ENCODE measurements at regions not wholly inside any gene's neighbourhood (a gene's known extent, or its start where the extent isn't known, plus 50 kb on each side); places are given as distances from the start of the nearest gene placed in this dataset.

DNA sequence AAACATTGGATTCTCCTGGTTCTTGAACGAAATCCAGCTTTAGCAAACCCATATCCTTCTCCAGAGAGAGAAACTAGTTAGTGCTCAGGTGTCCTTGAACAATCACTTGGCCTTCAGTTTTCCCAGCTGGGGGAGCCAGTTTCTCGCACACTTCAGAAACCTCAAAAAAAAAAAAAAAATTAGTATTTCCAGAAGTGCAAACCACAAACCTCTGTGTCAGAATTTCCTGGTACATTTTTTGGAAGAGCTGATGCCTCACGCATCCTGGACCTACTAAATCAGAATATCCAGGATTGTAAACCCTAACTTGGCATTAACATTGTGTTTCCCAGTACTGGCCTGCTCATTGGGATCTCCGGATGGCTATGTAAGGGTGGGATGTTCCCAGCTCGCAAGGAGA lies 143.4 kb upstream of the EGR2 start:
- H3K27me3 ChIP-seq (ENCODE audit: low read depth), result no peaks in the 10 kb centered on the region
- H3K27ac ChIP-seq, result no peak overlapping the region
- H3K9me3 ChIP-seq, result no peaks in the 10 kb centered on the region
- no peaks in the 10 kb centered on the region for H3K36me3 ChIP-seq
- intact Hi-C loops (cut with DNase I), result no loop called here
- no peak for ATAC-seq
- DNase-seq, result no peak
- TF ChIP-seq, protein P1, sequence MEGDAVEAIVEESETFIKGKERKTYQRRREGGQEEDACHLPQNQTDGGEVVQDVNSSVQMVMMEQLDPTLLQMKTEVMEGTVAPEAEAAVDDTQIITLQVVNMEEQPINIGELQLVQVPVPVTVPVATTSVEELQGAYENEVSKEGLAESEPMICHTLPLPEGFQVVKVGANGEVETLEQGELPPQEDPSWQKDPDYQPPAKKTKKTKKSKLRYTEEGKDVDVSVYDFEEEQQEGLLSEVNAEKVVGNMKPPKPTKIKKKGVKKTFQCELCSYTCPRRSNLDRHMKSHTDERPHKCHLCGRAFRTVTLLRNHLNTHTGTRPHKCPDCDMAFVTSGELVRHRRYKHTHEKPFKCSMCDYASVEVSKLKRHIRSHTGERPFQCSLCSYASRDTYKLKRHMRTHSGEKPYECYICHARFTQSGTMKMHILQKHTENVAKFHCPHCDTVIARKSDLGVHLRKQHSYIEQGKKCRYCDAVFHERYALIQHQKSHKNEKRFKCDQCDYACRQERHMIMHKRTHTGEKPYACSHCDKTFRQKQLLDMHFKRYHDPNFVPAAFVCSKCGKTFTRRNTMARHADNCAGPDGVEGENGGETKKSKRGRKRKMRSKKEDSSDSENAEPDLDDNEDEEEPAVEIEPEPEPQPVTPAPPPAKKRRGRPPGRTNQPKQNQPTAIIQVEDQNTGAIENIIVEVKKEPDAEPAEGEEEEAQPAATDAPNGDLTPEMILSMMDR (IDR thresholded peaks at IDR 0.05), result no peak
- no peaks in the 10 kb centered on the region for H3K4me1 ChIP-seq
- H3K4me3 ChIP-seq, result no peak overlapping the region

DNA sequence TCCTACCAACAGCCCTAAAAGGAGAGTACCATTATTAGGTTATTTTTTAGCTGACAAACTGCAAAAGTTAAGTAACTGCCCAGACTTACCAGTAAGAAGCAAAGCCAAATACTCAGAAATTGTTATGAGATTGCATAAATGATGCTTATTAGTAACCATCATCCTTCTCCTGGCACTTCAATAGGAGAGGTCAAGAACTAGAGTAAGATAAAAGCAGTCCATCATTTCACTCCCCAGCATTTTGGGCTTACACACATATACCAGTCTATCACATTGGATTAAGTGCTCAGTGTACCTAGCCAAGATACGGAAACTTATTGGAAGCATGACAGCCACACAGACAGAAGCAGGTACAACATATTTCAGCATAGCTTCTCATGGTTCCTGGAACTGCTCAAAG lies 142.8 kb upstream of the EGR2 start:
- DNase-seq (no peak), ATAC-seq (no peak)
- TF ChIP-seq, protein P1 (IDR thresholded peaks at IDR 0.05), result no peak
- no peak overlapping the region for H3K4me3 ChIP-seq
- H3K27ac ChIP-seq, result no peak overlapping the region
- H3K27me3 ChIP-seq (ENCODE audit: low read depth), result no peaks in the 10 kb centered on the region
- no peaks in the 10 kb centered on the region for H3K4me1 ChIP-seq
- H3K36me3 ChIP-seq, result no peaks in the 10 kb centered on the region
- intact Hi-C loops (cut with DNase I), result no loop called here
- H3K9me3 ChIP-seq, result no peaks in the 10 kb centered on the region

DNA sequence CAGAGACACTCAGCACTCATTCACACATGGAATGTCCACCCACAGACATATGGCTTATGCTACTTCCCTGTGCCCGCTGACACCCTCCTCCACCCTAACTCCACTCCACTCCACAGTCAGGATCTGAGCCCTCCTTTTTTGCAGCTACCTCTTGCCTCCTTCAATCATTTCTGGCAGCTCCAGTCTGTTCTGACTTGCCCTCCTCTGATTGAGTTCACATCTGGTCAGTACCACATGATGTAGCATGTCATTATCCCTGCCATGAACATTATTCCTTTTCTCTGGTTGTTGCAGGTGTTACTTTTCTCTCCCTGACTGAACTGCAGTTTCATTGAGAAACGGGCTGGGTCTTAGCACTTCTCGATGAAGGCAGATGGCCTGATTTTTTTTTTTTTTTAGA lies 130.1 kb upstream of the EGR2 start:
- no peak for ATAC-seq

DNA sequence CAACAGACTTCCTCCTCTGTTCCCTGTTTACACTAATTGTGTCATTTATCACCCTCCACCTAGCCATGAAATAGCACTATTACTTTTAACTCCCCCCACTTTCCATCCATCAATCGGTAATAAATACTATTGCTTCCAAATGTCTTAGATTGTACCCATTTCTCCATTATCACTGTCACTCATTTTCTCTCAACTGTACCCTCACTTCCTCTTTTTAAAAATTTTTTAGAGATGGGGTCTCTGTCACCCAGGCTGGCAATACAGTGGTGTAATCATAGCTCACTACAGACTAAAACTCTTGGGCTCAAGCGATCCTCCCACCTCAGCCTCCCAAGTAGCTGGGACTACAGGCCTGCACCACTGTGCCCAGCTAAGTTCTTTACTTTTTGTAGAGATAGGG lies 123.5 kb upstream of the EGR2 start:
- Histone ChIP-seq H3K27ac (no peak overlapping the region), H3K36me3 (no peaks in the 10 kb centered on the region), H3K27me3 (ENCODE audit: low read depth) (no peaks in the 10 kb centered on the region), H3K4me1 (no peaks in the 10 kb centered on the region), H3K4me3 (no peak overlapping the region), H3K9me3 (no peaks in the 10 kb centered on the region)
- no peak for DNase-seq
- intact Hi-C loops (cut with DNase I), result no loop called here
- ATAC-seq, result no peak
- TF ChIP-seq, protein P1 (IDR thresholded peaks at IDR 0.05), result no peak

More for the DNA sequence above, 130.1 kb upstream of the EGR2 start:
- TF ChIP-seq, protein P1 (IDR thresholded peaks at IDR 0.05), result no peak
- Histone ChIP-seq H3K9me3 (no peaks in the 10 kb centered on the region), H3K27ac (no peak overlapping the region), H3K4me1 (no peaks in the 10 kb centered on the region), H3K36me3 (no peaks in the 10 kb centered on the region), H3K27me3 (ENCODE audit: low read depth) (no peaks in the 10 kb centered on the region), H3K4me3 (no peak overlapping the region)
- intact Hi-C loops (cut with DNase I), result no loop called here
- DNase-seq, result no peak

DNA sequence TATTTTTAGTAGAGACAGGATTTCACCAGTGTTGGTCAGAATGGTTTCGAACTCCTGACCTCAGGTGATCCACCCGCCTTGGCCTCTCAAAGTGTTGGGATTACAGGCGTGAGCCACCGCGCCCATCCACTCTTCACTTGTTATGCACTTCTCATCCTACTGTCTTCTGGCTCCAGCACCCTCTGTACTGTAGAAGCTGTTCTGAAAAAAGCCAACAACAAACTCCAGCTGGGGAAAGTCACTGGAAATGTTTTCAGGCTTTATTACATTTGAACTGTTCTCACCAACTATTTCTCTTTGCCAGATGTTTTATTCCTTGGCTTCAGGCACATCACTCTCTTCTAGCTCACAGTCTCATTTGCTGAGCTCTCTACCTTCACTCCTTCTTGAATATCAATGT lies 122.5 kb upstream of the EGR2 start:
- no peaks in the 10 kb centered on the region for H3K27me3 ChIP-seq (ENCODE audit: low read depth)
- intact Hi-C loops (cut with DNase I), result no loop called here
- DNase-seq, result no peak
- no peaks in the 10 kb centered on the region for H3K4me1 ChIP-seq
- ATAC-seq, result no peak
- H3K9me3 ChIP-seq, result no peaks in the 10 kb centered on the region
- TF ChIP-seq, protein P1 (IDR thresholded peaks at IDR 0.05), result no peak
- H3K36me3 ChIP-seq, result no peaks in the 10 kb centered on the region
- no peak overlapping the region for H3K27ac ChIP-seq
- H3K4me3 ChIP-seq, result no peak overlapping the region

DNA sequence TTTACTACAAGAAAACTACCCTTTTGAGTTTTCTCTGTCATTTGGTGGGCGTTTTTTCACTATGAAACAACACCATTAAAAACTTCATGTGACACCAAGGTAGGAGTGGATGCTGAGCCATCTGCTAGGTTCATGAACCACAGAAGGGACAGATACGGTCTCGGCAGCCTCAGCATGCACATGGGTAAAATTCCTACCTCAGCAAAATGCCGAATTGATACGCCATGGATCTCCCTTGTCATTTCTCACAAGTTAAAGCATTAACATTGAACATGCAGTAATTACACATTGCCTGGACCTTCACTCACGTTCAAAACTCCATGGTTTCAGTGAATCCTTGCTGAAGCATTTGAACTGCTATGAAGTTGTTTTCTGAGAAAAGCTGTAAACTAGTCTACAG lies 121.5 kb upstream of the EGR2 start:
- Histone ChIP-seq H3K27me3 (ENCODE audit: low read depth) (no peaks in the 10 kb centered on the region), H3K27ac (no peak overlapping the region), H3K4me1 (no peaks in the 10 kb centered on the region), H3K36me3 (no peaks in the 10 kb centered on the region), H3K4me3 (no peak overlapping the region), H3K9me3 (no peaks in the 10 kb centered on the region)
- DNase-seq (no peak), ATAC-seq (no peak)
- intact Hi-C loops (cut with DNase I), result no loop called here
- TF ChIP-seq, protein P1 (IDR thresholded peaks at IDR 0.05), result no peak

Measured in lower lobe of right lung (tissue), 2 donors.